Lung (tissue), 11 donors: ENCODE measurements at regions not wholly inside any gene's neighbourhood (a gene's known extent, or its start where the extent isn't known, plus 50 kb on each side); places are given as distances from the start of the nearest gene placed in this dataset.

ENCODE experiments used
- ATAC-seq: fragments of 200-7000 bp; cut with Tn5 transposase; one replicate; pipeline ENCODE4 v1.9.1; 2020; ENCODE audit warnings: moderate number of reproducible peaks; ENCODE audit not compliant: insufficient read depth, low FRiP score
- DNase-seq, 3 donors: peaks; one replicate each; pipeline ENCODE4 v3.0.0-alpha.2; 2013 to 2017
- H3K27ac ChIP-seq, 2 donors: one replicate each; pipeline ENCODE4 v1.5.1; 2013; ENCODE audit warnings: mild to moderate bottlenecking in 2 of 2, moderate library complexity in 2 of 2, control low read depth in 1 of 2, inconsistent platforms in 1 of 2, low read depth in 1 of 2, low read length in 1 of 2
- H3K27me3 ChIP-seq, 3 donors: one replicate each; pipeline ENCODE4 v1.5.1; 2013; ENCODE audit warnings: low read length in 2 of 3; ENCODE audit not compliant: control insufficient read depth in 3 of 3, insufficient read depth in 3 of 3
- H3K36me3 ChIP-seq, 4 donors: one replicate each; pipeline ENCODE4 v1.5.1; 2013; ENCODE audit warnings: low read length in 4 of 4, mild to moderate bottlenecking in 1 of 4, moderate library complexity in 1 of 4; ENCODE audit not compliant: control insufficient read depth in 4 of 4, insufficient read depth in 4 of 4
- H3K4me1 ChIP-seq, 5 donors: one replicate each; pipeline ENCODE4 v1.5.1; 2013; ENCODE audit warnings: low read length in 5 of 5, mild to moderate bottlenecking in 2 of 5, moderate library complexity in 1 of 5; ENCODE audit not compliant: control insufficient read depth in 5 of 5, insufficient read depth in 5 of 5
- H3K4me3 ChIP-seq: one replicate; pipeline ENCODE4 v1.5.1; 2013; ENCODE audit warnings: mild to moderate bottlenecking, control low read depth, moderate library complexity
- H3K9ac ChIP-seq, 2 donors: one replicate each; pipeline ENCODE4 v1.5.1; 2013; ENCODE audit warnings: low read length in 2 of 2, control low read depth in 1 of 2; ENCODE audit not compliant: insufficient read depth in 1 of 2
- H3K9me3 ChIP-seq, 4 donors: one replicate each; pipeline ENCODE4 v1.5.1; 2013; ENCODE audit warnings: low read length in 3 of 4, mild to moderate bottlenecking in 1 of 4, moderate library complexity in 1 of 4; ENCODE audit not compliant: control insufficient read depth in 4 of 4, insufficient read depth in 3 of 4
- WGBS, 2 donors: extraction: QIAGEN DNeasy Blood & Tissue Kit; methylation state at CpG; one replicate each; pipeline ENCODE4 v1.1.7; 2013; 5-methylcytosine and 5-hydroxymethylcytosine counted together
- TF ChIP-seq, protein P1 (sequence below): IDR thresholded peaks from 2 replicates; pipeline ENCODE4 v1.5.1; 2012; ENCODE audit warnings: mild to moderate bottlenecking; ENCODE audit errors: control extremely low read depth, extremely low read depth
- donor health status: control.
- donor health status: control.
- donor health status: Bipolar disorder and iron deficiency.
- donor health status: healthy.
- donor health status: DM: yes; HTN: yes; CAD: no.

DNA sequence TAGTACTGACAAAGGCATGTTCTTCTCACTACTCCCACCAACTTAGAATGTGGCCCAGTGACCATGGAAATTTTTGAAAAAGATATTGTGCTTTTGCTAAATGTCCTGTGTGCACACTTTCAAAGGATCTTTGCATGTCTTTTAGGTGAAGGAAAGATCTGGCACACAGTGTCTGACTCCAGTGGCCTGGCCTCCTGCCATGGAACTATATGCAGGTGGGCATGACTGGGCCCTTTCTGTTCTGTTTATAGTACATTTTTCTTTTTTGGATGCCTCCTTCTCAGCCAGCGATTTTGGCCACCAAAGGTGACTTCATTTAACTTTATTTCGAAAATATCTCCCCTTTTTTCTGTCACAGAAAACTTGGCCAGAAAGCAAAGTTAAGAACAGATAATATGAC lies 999.7 kb upstream of the PIK3C3 start:
- Histone ChIP-seq H3K36me3 (no peaks in the 10 kb centered on the region), H3K9ac (no peak overlapping the region), H3K9me3 (peaks cover 0 to 2% (median 0%) of the 10 kb centered on the region in 4 donors), H3K4me3 (no peak overlapping the region), H3K27me3 (no peaks in the 10 kb centered on the region), H3K27ac (no peak overlapping the region), H3K4me1 (no peaks in the 10 kb centered on the region)
- ATAC-seq (no peak), DNase-seq (no peak)
- 74 to 87% methylated on average over 2 of the region's 2 CpGs for WGBS, 2 donors
- TF ChIP-seq, protein P1, sequence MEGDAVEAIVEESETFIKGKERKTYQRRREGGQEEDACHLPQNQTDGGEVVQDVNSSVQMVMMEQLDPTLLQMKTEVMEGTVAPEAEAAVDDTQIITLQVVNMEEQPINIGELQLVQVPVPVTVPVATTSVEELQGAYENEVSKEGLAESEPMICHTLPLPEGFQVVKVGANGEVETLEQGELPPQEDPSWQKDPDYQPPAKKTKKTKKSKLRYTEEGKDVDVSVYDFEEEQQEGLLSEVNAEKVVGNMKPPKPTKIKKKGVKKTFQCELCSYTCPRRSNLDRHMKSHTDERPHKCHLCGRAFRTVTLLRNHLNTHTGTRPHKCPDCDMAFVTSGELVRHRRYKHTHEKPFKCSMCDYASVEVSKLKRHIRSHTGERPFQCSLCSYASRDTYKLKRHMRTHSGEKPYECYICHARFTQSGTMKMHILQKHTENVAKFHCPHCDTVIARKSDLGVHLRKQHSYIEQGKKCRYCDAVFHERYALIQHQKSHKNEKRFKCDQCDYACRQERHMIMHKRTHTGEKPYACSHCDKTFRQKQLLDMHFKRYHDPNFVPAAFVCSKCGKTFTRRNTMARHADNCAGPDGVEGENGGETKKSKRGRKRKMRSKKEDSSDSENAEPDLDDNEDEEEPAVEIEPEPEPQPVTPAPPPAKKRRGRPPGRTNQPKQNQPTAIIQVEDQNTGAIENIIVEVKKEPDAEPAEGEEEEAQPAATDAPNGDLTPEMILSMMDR, result no peak

DNA sequence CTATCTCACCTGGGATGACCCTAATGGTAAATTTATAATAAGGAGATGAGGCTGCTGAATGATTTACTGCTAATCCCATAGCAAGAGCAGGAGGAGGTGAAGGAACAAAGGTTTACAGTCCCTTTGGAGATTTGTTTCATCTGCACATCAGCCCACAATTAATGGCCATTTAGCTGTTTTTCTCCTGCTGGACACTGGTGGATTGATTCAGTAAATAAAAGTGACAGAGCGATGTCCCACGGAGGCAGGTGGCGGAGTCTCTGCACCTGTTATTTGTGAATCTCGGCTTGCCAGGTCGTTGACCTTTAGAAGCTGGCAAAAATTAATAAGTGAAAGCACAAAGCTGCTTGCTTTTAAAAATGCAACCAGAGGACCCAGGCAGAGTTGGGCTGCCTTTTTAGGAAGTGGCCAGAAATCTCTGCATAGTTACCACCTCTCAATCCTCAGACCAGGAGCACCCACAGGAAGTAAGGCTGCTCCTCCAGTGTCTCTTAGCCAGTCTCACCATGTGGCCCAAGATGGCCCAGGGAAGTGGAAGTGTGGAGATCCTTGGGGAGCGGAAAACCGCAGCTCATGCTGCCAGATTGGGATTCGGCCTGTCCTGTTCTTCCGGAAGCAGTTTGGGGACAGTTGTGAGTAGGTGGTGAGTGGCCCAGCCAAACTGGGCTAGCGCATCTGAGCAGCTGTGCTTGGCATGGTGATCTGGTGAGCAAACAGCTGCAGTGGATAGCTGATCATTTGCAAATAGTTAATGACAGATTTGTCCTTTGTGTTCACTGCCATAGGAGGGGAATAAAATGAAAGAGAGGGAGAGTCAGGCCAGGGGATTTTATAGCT lies 1005.7 kb upstream of the PIK3C3 start:
- TF ChIP-seq, protein P1, result no peak
- H3K4me3 ChIP-seq, result no peak overlapping the region
- DNase-seq (no peak), ATAC-seq (no peak)
- H3K9ac ChIP-seq, result no peak overlapping the region
- H3K4me1 ChIP-seq, result no peaks in the 10 kb centered on the region
- peaks cover 0 to 2% (median under 1%) of the 10 kb centered on the region in 4 donors for H3K9me3 ChIP-seq
- 78 to 86% methylated on average over 10 of the region's 10 CpGs for WGBS, 2 donors
- H3K36me3 ChIP-seq, result no peaks in the 10 kb centered on the region
- no peak overlapping the region for H3K27ac ChIP-seq
- no peaks in the 10 kb centered on the region for H3K27me3 ChIP-seq

DNA sequence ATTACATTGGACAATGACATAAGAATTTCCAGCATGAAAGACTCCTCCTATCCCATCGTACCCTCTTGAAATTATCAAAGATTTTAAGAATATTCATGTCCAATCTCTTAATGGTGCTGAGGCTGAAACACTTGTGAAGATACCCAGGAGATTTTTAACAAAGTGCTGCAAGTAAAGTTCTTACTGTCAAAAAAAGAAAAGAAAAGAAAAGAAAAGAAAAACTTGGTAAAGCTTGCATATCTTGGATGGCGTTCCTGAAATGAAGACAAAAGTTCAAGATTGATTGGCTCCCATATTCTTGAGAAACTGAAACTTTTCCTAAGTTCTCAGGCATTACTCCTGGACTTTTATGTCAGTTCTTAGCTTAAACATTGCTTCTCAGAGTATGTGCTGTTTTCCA lies 1010.5 kb upstream of the PIK3C3 start:
- H3K4me3 ChIP-seq, result no peak overlapping the region
- H3K27me3 ChIP-seq, result no peaks in the 10 kb centered on the region
- no peak overlapping the region for H3K27ac ChIP-seq
- TF ChIP-seq, protein P1, result no peak
- WGBS, 2 donors, result 72 to 81% methylated on average over 2 of the region's 2 CpGs
- no peaks in the 10 kb centered on the region for H3K36me3 ChIP-seq
- H3K4me1 ChIP-seq, result no peaks in the 10 kb centered on the region
- DNase-seq (no peak), ATAC-seq (no peak)
- H3K9ac ChIP-seq, result no peak overlapping the region
- peaks cover 0 to 2% (median 0%) of the 10 kb centered on the region in 4 donors for H3K9me3 ChIP-seq
